Neural progenitor cell (in vitro differentiated cells): ENCODE measurements at regions not wholly inside any gene's neighbourhood (a gene's known extent, or its start where the extent isn't known, plus 50 kb on each side); places are given as distances from the start of the nearest gene placed in this dataset.
A peak's percentile ranks its signal among the peaks of the same experiment; 100 is the strongest.

Experiments used
- DNase-seq: peaks from one replicate; pipeline ENCODE4 v3.0.0-alpha.2; 2016; ENCODE audit warnings: low spot score
- H2AFZ ChIP-seq: fragments of 200-600 bp; sonication (generic); replicated peaks from 2 replicates; pipeline ENCODE4 v1.6.1; 2016; ENCODE audit warnings: antibody characterized with exemption
- H3F3A ChIP-seq: fragments of 200-600 bp; sonication (generic); 2 replicates; pipeline ENCODE4 v1.6.1; 2016; ENCODE audit warnings: antibody characterized with exemption, low read depth
- H3K27ac ChIP-seq: fragments of 200-600 bp; sonication (generic); 2 replicates; pipeline ENCODE4 v1.5.1; 2016; ENCODE audit warnings: mild to moderate bottlenecking
- H3K27me3 ChIP-seq: fragments of 200-600 bp; sonication (generic); 2 replicates; pipeline ENCODE4 v1.6.1; 2016; ENCODE audit warnings: mild to moderate bottlenecking, moderate library complexity
- H3K36me3 ChIP-seq: fragments of 200-600 bp; sonication (generic); 2 replicates; pipeline ENCODE4 v1.5.1; 2016
- H3K4me1 ChIP-seq: fragments of 200-600 bp; sonication (generic); 2 replicates; pipeline ENCODE4 v1.6.1; 2016; ENCODE audit warnings: mixed run types
- H3K4me2 ChIP-seq: fragments of 200-600 bp; sonication (generic); 2 replicates; pipeline ENCODE4 v1.6.1; 2016
- H3K4me3 ChIP-seq: fragments of 200-600 bp; sonication (generic); 2 replicates; pipeline ENCODE4 v1.5.1; 2016
- H3K79me2 ChIP-seq: fragments of 200-600 bp; sonication (generic); 2 replicates; pipeline ENCODE4 v1.6.1; 2016; ENCODE audit warnings: low read depth
- H3K9ac ChIP-seq: fragments of 200-600 bp; sonication (generic); 2 replicates; pipeline ENCODE4 v1.6.1; 2016
- H3K9me3 ChIP-seq: fragments of 200-600 bp; sonication (generic); 2 replicates; pipeline ENCODE4 v1.5.1; 2016; ENCODE audit warnings: low read depth
- H4K20me1 ChIP-seq: fragments of 200-600 bp; sonication (generic); 2 replicates; pipeline ENCODE4 v1.6.1; 2016; ENCODE audit warnings: low read depth
- H3K27ac Mint-ChIP-seq: 3 replicates; pipeline ENCODE4 v1.8.0; 2021; ENCODE audit warnings: mixed read lengths
- H3K27me3 Mint-ChIP-seq: 2 replicates; pipeline ENCODE4 v1.8.0; 2022; ENCODE audit warnings: low read depth, mild to moderate bottlenecking, inconsistent platforms, moderate library complexity, mixed read lengths; ENCODE audit not compliant: insufficient read depth
- H3K36me3 Mint-ChIP-seq: 3 replicates; pipeline ENCODE4 v1.8.0; 2021; ENCODE audit warnings: mixed read lengths
- H3K4me1 Mint-ChIP-seq: 3 replicates; pipeline ENCODE4 v1.8.0; 2021; ENCODE audit warnings: mixed read lengths
- H3K4me3 Mint-ChIP-seq: 3 replicates; pipeline ENCODE4 v1.8.0; 2021; ENCODE audit warnings: mild to moderate bottlenecking, moderate library complexity, mixed read lengths
- H3K9me3 Mint-ChIP-seq: 3 replicates; pipeline ENCODE4 v1.8.0; 2020; ENCODE audit warnings: mixed read lengths
- EZH2 ChIP-seq: fragments of 200-600 bp; sonication (generic); IDR thresholded peaks from 2 replicates; pipeline ENCODE4 v1.6.1; 2017; ENCODE audit warnings: antibody characterized with exemption, mild to moderate bottlenecking, moderate library complexity
- EZH2phosphoT487 ChIP-seq: fragments of 200-600 bp; sonication (generic); IDR thresholded peaks from 2 replicates; pipeline ENCODE4 v1.6.1; 2017; ENCODE audit warnings: antibody characterized with exemption
- TF ChIP-seq, protein P1 (sequence below): fragments of 200-600 bp; sonication (generic); IDR thresholded peaks from 2 replicates; pipeline ENCODE4 v1.5.1; 2017; ENCODE audit warnings: antibody characterized with exemption, mild to moderate bottlenecking

DNA sequence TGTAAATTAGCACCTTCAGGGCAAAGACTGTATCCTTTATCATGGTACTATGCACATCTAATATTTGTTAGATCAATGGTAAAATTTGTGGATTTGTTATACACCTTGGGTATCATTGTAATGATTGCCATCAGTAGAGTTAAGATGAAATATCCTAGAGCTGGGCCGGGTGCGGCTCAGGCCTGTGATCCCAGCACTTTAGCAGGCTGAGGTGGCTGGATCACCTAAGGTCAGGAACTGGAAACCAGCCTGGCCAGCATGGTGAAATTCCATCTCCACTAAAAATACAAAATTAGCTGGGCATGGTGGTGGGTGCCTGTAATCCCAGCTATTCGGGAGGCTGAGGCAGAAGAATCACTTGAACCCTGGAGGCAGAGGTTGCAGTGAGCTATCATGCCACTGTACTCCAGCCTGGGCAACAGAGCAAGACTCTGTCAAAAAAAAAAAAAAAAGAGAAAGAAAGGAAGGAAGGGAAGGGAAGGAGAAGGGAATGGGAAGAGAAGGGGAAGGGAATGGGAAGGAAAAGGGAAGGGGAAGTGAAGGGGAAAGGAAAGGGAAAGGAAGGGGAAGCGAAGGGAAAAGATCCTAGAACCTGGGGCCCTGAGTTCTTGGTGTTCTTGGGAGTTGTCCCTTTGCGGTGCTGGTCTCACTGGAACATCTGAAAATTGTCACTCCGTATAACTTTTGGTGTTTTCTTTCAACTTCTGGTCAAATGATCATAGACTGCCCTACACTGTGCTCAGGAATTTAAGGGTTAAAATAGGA, 71.1 kb upstream of the NEUROD1 start:
- H3F3A ChIP-seq: no peaks in the 10 kb centered on the region
- TF ChIP-seq EZH2phosphoT487 (no peak), EZH2 (no peak)
- TF ChIP-seq, protein P1, sequence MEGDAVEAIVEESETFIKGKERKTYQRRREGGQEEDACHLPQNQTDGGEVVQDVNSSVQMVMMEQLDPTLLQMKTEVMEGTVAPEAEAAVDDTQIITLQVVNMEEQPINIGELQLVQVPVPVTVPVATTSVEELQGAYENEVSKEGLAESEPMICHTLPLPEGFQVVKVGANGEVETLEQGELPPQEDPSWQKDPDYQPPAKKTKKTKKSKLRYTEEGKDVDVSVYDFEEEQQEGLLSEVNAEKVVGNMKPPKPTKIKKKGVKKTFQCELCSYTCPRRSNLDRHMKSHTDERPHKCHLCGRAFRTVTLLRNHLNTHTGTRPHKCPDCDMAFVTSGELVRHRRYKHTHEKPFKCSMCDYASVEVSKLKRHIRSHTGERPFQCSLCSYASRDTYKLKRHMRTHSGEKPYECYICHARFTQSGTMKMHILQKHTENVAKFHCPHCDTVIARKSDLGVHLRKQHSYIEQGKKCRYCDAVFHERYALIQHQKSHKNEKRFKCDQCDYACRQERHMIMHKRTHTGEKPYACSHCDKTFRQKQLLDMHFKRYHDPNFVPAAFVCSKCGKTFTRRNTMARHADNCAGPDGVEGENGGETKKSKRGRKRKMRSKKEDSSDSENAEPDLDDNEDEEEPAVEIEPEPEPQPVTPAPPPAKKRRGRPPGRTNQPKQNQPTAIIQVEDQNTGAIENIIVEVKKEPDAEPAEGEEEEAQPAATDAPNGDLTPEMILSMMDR: no peak
- Mint-ChIP-seq H3K4me1 (peaks cover 38% of the 10 kb centered on the region), H3K27me3 (no peaks in the 10 kb centered on the region), H3K27ac (no peak overlapping the region), H3K9me3 (peaks cover 30% of the 10 kb centered on the region), H3K4me3 (no peak overlapping the region), H3K36me3 (peaks cover 1% of the 10 kb centered on the region)
- H3K9me3 ChIP-seq: no peaks in the 10 kb centered on the region
- no peak overlapping the region for H3K4me2 ChIP-seq
- H3K36me3 ChIP-seq: no peaks in the 10 kb centered on the region
- no peaks in the 10 kb centered on the region for H3K27me3 ChIP-seq
- DNase-seq: no peak
- H2AFZ ChIP-seq: no peak overlapping the region
- H3K4me3 ChIP-seq: no peak overlapping the region
- no peak overlapping the region for H3K9ac ChIP-seq
- no peak overlapping the region for H3K27ac ChIP-seq
- H4K20me1 ChIP-seq: no peaks in the 10 kb centered on the region
- H3K4me1 ChIP-seq: peaks cover 13% of the 10 kb centered on the region
- no peaks in the 10 kb centered on the region for H3K79me2 ChIP-seq

- no peaks in the 10 kb centered on the region for H3K36me3 ChIP-seq
- TF ChIP-seq, protein P1: no peak
- TF ChIP-seq EZH2: no peak
- TF ChIP-seq EZH2phosphoT487: no peak
- H2AFZ ChIP-seq: no peak overlapping the region
- H3F3A ChIP-seq: no peaks in the 10 kb centered on the region
- Mint-ChIP-seq H3K36me3 (peaks cover 1% of the 10 kb centered on the region), H3K4me1 (peaks cover 38% of the 10 kb centered on the region), H3K27ac (no peak overlapping the region), H3K4me3 (no peak overlapping the region), H3K9me3 (peaks cover 24% of the 10 kb centered on the region), H3K27me3 (no peaks in the 10 kb centered on the region)
- H3K27ac ChIP-seq: no peak overlapping the region
- H3K4me1 ChIP-seq: peaks cover 13% of the 10 kb centered on the region
- H3K9ac ChIP-seq: no peak overlapping the region
- no peak for DNase-seq
- H4K20me1 ChIP-seq: no peaks in the 10 kb centered on the region
- no peak overlapping the region for H3K4me2 ChIP-seq
- H3K9me3 ChIP-seq: no peaks in the 10 kb centered on the region
- H3K79me2 ChIP-seq: no peaks in the 10 kb centered on the region
- no peaks in the 10 kb centered on the region for H3K27me3 ChIP-seq
- H3K4me3 ChIP-seq: no peak overlapping the region
These were observed 72.0 kb upstream of the NEUROD1 start for GRCh38 chr2:181752301-181752700.

- no peaks in the 10 kb centered on the region for H3K79me2 ChIP-seq
- no peak overlapping the region for H3K4me3 ChIP-seq
- H3K4me2 ChIP-seq: peak overlapping the region; percentile 11
- no peaks in the 10 kb centered on the region for H3K36me3 ChIP-seq
- no peaks in the 10 kb centered on the region for H3K27me3 Mint-ChIP-seq
- H3K9me3 ChIP-seq: no peaks in the 10 kb centered on the region
- H4K20me1 ChIP-seq: no peaks in the 10 kb centered on the region
- H3K27ac Mint-ChIP-seq: peak overlapping the region; percentile 76
- peak overlapping the region; percentile 69 for H2AFZ ChIP-seq
- peaks cover 15% of the 10 kb centered on the region for H3K9me3 Mint-ChIP-seq
- H3K4me3 Mint-ChIP-seq: no peak overlapping the region
- peaks cover 38% of the 10 kb centered on the region for H3K4me1 Mint-ChIP-seq
- no peaks in the 10 kb centered on the region for H3K27me3 ChIP-seq
- H3K36me3 Mint-ChIP-seq: no peaks in the 10 kb centered on the region
- peaks cover 13% of the 10 kb centered on the region for H3K4me1 ChIP-seq
- DNase-seq: peak; percentile 18
- H3K27ac ChIP-seq: no peak overlapping the region
- H3F3A ChIP-seq: no peaks in the 10 kb centered on the region
- TF ChIP-seq EZH2phosphoT487 (no peak), EZH2 (no peak)
- TF ChIP-seq, protein P1: no peak
- no peak overlapping the region for H3K9ac ChIP-seq
These were observed 73.4 kb upstream of the NEUROD1 start for GRCh38 chr2:181753686-181754085.
